ENCODE measurements at regions not wholly inside any gene's neighbourhood (a gene's known extent, or its start where the extent isn't known, plus 50 kb on each side); places are given as distances from the start of the nearest gene placed in this dataset.
"Not testable (repeated sequence)": the region's sequence is repeated elsewhere in the genome, so short reads cannot be mapped to it uniquely, and the experiment has no call there.

DNA sequence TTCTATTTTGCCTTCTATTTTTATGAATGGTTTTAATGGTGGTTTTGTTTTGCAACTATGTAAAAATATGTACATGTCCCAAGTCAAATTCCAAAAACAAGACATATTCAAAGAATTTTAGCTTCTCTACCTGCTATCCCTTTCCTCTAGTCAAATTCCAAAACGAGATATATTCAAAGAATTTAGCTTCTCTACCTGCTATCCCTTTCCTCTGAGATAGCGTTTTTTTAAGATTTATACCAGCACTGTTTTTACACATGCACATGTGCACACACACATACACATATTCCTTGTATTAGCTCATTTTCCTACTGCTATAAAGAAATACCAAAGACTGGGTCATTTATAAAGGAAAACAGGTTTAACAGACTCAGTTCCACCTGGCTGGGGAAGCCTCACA, 199.1 kb upstream of the ARL4C start:
- no peak for DNase-seq (ENCODE audit: low read depth, low spot score)

DNA sequence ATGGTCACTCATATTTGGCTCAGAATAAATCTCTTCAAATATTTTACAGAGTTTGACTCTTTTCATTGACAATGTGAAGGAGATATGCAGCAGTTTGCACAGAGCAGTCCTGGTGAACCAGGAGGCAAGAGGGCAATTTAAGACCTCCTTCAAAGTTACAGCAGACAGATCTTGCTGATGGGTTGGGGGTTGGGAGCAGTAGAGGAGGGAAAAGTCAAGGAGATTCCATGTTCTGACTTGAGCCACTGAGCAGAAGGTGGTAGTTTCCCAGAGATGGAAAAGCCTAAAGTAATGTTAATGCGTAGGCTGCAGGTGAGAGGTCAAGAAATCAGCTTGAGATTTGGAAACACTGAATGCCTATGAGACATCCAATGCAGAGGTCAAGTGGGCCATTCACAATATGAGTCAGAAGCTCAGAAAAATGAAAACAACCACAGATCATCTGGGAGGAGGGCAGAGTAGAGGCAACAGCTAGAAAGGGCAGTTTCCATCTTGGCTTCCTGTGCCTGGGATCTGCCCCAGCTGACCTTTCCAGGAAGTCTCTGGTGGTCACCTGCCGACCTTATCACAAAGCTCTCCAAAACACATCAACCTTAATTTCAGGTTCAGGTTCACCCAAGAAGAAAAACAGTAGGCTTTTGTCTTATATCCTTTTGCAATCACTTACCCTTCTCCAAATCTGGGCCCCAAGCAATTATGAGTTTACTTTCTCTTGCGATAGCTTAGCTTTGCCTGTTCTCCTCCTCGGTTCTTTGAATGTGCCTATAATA, 197.5 kb upstream of the ARL4C start:
- DNase-seq (ENCODE audit: low read depth, low spot score): no peak

DNA sequence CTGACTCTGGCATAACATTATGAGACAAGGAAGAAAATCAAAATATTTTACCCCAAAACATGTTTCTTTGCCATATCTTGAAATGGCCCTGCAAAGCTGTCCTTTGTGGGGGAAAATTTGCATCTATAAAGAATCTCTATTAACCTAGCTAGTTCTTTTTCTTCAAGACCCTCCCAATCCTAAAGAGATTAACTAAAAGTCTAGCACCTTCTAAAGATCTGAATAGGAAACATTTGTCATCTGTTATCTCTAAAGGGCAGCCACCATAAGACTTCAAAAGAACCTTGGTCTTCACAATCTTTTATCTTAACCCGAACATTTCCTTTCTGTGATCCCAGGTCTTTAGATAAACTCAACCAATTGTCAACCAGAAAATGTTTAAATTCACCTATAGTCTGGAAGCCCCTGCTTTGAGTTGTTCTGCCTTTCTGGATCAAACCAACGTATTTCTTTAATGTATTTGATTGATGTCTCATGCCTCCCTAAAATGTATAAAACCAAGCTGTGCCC, 196.9 kb upstream of the ARL4C start:
- DNase-seq (ENCODE audit: low read depth, low spot score): not testable (repeated sequence)

DNA sequence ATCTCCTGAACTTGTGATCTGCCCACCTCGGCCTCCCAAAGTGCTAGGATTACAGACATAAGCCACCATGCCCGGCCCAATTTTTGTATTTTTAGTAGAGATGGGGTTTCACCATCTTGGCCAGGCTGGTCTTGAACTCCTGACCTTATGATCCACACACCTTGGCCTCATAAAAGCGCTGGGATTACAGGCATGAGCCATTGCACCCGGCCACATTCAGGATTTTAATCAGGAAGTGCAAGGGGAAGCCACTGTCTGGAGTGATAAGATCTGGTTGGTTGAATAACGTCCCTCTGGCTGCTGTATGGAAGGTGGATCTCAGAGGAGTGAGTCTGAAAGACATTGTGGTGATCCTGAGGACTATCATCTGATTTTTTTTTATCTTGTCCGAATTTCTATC, 196.3 kb upstream of the ARL4C start:
- not testable (repeated sequence) for DNase-seq (ENCODE audit: low read depth, low spot score)

DNA sequence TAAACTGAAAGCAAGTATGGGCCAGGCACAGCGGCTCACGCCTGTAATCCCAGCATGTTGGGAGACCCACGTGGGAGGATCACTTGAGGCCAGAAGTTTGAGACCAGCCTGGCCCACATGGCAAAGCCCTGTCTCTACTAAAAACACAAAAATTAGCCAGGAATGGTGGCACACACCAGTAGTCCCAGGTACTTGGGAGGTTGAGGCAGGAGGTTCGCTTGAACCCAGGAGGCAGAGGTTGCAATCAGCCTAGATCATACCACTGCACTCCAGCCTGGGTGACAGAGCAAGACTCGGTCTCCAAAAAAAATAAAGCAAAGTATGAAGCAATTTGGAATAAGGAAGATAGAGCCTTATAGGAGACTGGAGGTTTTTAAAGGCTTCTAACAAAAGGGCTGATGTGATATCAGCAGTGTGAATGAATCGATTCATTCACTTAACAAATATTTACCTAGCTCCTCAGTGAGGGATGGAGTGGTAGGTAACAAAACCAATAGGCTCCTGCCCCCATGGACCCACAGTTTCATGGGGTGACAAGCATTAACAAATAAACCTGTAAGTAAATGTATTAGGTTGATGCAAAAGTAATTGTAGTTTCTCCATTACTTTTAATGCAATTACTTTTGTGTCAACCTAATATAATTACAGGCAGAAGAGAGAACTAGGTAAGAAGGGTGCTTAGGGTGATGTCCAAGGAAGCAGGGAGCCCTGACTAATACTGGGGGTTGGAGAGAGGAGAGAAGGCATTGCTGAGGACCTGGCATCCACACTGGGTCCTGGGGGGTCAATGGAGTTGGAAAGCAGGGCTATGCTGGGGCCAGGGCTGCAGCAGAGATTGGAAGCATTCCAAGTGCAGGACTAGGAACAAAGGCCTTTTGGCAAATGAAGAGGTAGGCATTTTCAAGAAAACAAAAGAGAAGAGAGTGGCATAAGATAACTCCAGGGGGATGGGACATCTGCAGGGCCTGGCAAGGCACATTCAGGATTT, 195.4 kb upstream of the ARL4C start:
- no peak for DNase-seq (ENCODE audit: low read depth, low spot score)

DNA sequence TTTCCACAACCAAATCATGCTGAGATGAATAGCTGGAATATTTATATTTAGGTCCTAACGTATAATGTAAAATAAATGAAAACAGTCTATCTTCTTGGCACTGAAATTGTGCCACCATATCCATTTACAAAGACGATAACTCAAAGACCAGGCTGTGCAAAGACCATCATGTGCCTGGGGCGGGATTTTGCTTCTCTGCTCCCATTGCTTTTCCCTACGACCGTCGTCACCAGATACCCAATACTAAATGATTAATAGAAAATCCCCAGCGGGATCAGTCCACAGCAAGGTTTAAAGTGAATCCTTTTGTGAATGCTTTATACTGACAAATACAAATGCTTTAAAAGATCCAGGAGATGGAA, 194.3 kb upstream of the ARL4C start:
- no peak for DNase-seq (ENCODE audit: low read depth, low spot score)

DNA sequence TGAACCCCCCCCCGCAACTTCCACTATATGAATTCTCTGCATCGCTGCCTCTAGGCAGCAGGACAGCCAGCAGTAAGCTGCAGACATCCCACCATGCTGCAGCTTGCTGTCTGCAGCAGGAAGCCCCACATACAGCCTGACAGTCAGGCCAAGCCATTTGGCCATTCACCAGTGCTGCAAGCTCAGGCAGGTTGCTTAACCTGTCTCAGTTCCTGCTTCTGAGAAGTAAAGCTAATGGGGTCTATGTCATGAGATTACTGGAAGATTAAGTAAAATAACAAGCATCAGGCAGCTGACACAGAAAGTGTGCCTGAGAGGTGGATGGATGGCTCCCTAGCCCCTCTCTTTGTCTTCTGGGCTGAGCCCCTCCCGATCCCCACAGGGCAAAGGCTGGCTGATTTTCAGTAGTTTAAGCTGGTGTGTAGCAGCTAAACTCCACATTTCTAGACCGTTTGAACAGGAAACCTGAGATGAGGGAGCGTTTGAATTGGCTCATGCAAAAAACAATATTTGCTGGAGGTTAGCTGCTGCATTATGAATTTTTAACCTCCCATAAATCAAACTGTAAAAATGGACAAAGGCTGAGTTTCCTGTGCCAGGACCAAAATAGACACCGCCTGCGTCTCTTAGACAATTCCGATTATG, 193.8 kb upstream of the ARL4C start:
- DNase-seq (ENCODE audit: low read depth, low spot score): no peak

DNA sequence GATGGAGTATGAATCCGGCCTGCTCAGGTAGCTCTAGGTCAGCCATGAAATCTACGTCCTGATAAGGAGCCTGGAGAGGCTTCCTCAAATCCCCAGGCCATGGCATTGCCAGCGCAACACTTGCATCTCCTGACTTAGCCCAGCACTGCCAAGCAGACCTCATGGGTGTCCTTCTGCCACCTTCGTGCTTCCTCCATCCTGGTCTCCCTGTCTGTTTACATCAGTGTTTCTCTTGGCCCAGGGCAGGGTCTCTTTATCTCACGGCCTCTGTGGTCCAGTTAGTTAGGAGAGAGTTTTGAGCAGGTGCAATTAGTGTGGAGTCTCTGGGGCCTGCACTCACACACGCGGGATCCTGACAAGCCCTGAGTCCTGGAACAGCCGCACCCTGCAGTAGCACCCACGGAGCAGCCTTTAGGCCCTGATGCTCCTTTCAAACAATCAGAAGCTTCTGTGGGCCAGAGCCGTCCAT, 193.1 kb upstream of the ARL4C start:
- no peak for DNase-seq (ENCODE audit: low read depth, low spot score)

DNA sequence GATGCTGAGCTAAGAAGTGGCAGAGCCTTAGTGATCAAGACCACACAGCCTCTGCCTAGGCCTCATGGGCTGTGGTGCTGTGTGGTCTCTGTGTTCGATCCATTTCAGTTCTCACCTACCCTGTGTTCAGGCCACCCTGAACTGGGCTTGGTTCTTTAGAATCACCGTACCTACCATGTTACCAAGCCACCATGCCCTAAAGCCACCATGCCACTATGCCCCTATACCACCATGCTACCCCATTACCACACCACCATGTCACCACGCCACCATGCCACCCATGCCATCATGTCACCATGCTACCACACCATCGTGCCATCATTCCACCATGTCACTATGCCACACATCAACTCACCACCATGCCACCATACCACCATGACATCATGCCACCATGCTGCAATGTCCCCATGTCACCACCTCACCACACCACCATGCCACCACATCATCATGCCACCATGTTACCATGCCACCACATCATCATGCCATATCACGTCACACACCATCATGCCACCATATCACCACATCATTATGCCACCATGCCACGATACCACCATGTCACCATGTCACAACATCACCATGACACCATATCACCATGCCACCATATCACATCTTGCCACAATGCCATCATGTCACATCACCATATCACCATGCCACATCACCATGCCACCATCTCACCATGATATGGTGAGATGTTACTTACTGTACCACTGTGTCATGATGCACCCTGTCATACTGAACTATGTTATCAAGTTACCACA, 191.0 kb upstream of the ARL4C start:
- DNase-seq (ENCODE audit: low read depth, low spot score): no peak

DNA sequence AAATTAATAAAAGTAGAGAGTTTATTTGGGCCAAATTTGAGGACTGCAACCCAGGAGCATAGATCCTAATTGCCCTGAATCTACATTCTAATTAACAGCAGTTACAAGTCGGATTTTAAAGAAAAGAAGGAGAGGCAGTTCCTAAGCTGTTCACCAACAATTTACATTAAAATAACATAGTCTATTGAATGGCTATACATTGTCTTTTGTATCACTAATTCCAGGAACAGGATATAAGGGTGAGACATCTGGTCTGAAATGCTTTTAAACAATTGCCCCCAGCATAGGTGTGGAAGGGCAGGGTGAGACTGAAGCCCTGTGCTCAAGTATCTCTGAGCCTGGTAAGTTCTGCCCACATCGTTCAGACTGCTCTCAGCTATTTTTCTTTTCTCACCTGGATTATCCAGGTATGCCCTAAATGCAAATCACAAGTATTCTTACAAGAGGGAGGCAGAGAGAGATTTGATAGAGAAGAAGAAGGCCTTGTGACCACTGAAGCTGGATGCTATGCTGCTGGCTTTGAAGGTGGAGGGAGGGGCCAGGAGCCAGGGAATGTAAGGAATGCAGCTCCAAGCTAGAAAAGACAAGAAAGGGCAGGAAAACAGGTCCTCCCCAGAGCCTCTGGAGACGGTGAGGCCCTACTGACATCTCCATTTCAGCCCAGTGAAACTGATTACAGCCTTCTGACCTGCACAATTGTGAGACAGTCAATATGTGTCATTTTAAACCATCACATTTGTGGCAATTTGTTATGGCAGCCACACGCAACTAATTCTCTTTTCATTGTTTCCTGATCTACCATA, 189.4 kb upstream of the ARL4C start:
- peak; percentile 94 for DNase-seq (ENCODE audit: low read depth, low spot score)

DNA sequence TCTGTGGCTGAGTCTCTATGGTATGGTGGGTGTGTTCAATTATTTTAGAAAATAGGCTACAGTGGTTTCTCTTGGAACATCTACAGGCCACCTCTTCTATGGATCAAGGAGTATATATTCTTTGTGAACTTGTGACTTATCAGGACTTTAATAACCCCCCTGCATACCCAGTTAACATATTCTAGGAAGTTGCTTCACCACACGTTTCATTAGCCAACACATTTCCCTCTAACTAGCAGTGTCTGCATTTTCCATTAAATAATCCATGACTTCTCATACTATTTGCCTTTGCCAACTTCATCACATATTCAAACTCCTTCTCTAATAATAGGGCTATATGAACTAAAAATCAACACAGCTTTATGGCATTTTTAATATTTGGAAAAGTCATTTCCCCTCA, 187.6 kb upstream of the ARL4C start:
- DNase-seq (ENCODE audit: low read depth, low spot score): no peak

DNA sequence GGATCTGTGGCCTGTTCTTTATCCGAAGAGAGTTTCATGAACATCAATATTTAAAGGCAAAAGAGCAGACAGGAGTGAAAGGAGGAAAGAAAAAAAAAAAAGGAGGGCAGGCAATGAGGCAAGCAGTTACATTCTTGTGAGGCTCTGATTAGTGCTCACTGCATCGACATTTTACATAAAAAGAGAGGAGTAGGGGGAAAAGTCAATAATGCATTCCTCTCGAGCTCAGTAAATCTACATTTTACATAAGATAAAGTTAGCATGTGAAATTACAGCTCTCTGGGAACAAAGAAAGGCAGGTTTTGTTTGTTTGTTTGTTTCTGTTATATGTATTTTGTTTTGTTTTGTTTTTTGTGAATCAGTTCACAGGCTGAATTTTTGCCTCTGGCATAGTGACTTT, 187.1 kb upstream of the ARL4C start:
- no peak for DNase-seq (ENCODE audit: low read depth, low spot score)

DNA sequence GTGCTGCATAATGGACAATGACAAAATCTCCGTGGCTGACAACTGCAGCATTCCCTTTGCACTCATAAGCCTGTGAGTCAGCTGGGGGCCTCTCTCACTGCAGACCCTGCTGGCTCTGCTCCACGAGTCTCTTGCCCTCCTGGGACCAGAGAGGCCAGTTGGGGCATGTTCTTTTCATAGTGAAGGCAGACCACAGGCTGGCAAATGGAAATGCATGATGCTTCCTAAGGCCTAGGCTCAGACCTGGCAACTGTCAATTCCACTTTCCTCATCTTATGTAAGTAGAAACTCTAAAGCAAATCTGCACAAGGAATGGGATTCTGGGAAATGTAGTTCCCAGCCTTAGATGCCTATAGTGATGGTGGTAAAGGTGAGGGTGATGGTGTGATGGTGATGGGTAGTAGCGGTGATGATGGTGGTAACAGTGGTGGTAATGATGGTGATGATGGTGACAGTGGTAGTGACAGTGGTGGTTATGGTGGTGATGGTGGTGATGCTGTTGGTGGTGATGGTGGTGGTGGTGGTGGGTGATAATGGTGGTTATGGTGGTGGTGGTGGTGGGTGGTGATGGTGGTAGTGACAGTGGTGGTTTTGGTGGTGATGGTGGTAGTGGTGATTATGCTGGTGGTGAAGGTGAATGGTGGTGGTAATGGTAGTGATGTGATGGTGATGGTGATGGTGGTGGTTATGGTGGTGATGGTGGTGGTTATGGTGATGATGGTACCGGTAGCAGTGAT, 185.8 kb upstream of the ARL4C start:
- DNase-seq (ENCODE audit: low read depth, low spot score): no peak

DNA sequence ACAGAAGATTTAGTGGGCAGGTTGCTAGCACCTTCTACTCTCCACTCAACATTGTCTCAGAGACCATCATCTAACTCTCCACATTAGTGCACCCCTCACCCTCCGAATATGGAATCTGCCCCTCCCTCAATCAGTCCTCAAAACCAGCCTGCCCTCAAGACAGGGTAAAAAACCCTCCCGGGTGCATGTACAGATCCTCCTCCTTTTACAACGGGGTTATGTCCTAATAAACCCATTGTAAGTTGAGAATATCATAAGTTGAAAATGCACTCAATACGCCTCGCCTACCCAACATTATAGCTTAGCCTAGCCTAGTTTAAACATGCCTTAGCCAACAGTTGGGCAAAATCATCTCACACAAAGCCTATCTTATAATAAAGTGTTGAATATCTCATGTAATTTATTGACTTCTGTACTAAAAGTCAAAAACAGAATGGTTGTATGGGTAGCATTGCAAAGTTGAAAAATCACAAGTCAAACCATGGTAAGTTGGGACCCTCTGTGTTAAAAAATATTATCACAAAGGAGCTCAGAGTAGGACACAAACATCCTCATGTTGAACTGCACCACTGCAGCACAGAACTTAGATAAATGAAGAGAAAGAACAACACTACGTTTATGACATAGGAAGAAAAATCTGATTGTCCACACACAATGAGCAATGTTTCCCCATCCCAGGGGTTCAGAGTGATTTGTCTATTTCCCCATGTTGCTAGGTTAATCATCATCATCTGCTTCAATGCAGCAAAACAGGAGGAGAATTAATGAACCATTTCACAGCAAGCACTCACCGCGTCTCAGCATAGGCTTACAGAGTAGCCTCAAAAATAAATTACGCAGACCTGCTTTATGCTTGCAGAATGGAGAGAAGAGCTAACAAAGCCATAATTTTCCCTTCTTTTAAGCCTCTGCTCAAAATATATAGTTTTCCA, 184.1 kb upstream of the ARL4C start:
- no peak for DNase-seq (ENCODE audit: low read depth, low spot score)

DNA sequence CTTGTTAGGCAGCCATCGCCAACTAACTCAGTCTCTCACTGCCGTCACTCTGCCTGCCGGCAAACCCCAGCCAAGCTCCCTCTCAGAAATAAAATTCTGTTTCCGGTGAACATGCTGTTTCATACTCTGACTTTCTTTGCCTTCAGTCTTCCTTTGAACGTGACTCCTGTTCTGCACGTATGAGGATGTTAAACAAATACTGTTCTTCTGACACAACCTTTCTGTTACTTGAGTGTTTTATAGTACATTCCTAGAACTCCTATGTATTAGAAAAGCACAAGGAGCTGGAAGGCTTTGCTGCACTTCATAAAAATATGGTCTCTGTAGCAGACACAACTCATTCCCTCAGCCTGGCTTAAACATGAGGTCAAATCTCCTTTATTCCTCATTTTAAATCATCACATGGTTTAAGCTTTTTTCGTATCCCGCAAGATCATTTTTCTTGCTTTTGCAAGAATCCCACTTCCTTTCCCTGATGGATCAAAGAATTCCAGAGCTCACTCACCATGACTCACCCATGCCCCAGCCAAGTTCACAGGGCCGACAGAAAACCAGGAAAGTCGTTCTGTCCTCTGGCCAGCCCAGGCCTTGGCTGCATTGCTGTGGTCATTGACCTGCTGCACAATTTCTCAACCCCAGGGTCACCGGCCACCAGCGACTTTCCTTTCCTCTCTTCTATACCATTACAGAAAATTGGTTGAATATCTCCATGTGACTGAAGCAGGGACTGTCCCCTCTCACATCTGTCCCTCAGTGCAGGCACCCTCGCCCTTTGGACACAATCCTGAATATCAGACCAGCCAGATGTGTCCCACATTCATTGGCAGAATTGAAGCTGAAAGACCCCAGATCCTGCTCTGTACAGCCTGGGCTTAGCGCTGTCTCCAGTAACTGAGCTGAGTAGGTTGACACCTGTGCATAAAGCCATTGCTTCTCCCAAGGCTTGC, 183.1 kb upstream of the ARL4C start:
- no peak for DNase-seq (ENCODE audit: low read depth, low spot score)

DNA sequence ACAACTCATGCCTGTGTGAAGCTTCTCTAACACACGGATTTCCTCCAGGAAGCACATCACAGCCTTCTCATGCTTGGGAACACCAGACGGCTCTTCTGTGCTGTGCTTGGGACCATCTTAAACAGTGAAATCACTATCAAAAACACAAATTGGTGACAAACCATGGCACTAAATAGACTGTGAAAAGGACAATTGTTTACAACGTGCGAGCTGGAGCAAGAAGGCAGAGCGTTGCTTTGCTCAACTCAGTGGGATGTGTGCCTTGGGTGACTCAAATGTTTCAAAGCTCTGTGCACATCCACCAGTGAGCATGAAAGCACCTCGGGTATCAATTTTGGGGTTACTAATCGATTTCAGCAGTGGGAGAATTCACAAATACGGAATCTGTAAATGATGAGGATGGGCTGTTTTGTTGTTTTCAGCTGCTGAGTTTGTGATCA, 182.4 kb upstream of the ARL4C start:
- no peak for DNase-seq (ENCODE audit: low read depth, low spot score)

DNA sequence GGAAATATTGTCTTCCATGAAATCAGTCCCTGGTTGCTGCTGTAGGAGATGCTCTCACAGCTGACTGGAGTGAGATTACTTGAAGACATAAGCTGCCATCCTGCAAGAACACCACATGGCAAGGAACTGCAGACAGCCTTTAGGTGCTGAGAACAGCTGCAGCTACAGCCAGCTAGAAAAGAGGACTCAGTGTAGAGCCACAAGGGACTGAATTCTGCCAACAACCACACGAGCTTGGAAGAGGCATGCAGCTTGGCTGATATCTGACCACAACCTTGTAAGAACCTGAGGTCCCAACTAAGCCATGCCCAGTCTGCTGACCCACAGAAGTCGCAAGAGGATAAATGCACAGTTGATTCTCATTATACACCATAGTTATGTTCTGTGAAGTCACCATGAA, 181.8 kb upstream of the ARL4C start:
- DNase-seq (ENCODE audit: low read depth, low spot score): no peak
